GM12891 (cell line): ENCODE measurements at regions not wholly inside any gene's neighbourhood (a gene's known extent, or its start where the extent isn't known, plus 50 kb on each side); places are given as distances from the start of the nearest gene placed in this dataset.

Source experiments
- DNase-seq: peaks from one replicate; pipeline ENCODE4 v3.0.0; 2011; ENCODE audit warnings: low spot score; ENCODE audit not compliant: insufficient read length
- FAIRE-seq: peaks from 2 replicates; lab custom pipeline; 2011; peaks lifted over from hg19 to GRCh38; lab: Jason Lieb, UNC
- PAX5 ChIP-seq: IDR thresholded peaks from 2 replicates; pipeline ENCODE4 v1.6.1; 2011; ENCODE audit warnings: low read length, moderate library complexity, mild to moderate bottlenecking; ENCODE audit not compliant: insufficient read depth, severe bottlenecking
- POLR2A ChIP-seq: IDR thresholded peaks from 2 replicates; pipeline ENCODE4 v1.6.1; 2011; ENCODE audit warnings: low read depth, low read length, control low read depth
- POLR2AphosphoS5 ChIP-seq: IDR thresholded peaks from 2 replicates; pipeline ENCODE4 v1.6.1; 2011; ENCODE audit warnings: low read depth, low read length, control low read depth
- POU2F2 ChIP-seq: IDR thresholded peaks from 2 replicates; pipeline ENCODE4 v1.6.1; 2011; ENCODE audit warnings: low read depth, mild to moderate bottlenecking, control low read depth, low read length, moderate library complexity
- SPI1 ChIP-seq: IDR thresholded peaks from 2 replicates; pipeline ENCODE4 v1.6.1; 2011; ENCODE audit warnings: low read depth, low read length, control low read depth
- TAF1 ChIP-seq: IDR thresholded peaks from 2 replicates; pipeline ENCODE4 v1.6.1; 2011; ENCODE audit warnings: low read depth, low read length, control low read depth

DNA sequence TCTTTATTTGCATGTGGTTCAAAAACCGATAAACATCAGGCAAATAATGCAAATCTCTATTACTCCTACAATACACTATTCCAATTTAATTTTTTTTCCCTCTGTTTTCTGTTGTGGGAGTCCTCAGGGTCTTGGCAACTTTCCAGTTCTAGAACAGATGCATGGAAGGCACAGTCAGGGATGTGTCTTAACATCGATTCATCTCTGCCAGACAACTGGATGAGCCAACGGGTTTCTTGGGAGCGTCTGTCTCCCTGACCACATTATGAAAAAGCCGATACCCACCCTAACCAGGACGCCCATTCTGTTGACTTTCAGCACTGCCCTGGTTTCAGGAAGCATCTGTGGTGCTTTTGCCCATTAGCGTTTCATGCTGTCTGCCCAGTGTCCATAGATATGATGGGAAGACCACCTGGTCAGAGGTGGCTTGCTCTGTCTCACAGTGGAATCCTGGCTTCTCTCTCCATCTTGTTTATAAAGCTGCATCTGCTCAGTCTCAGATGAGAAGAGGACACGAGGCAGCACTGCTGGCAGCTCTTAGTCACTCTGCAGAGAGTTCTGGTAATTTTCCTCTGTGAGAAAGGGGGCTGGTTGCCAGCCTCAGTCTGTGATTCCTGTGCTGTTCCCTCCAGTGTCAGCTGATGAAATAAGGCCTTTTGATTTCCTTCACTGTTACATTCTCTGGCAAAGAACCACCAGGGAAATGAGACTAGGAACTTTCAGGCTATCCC lies 57.9 kb upstream of the KCNE4 start:
- no peak for TF ChIP-seq POU2F2
- TF ChIP-seq SPI1, result no peak
- TF ChIP-seq POLR2A, result no peak
- no peak for TF ChIP-seq POLR2AphosphoS5
- TF ChIP-seq TAF1, result no peak
- no peak for TF ChIP-seq PAX5
- FAIRE-seq (no peak), DNase-seq (no peak)

DNA sequence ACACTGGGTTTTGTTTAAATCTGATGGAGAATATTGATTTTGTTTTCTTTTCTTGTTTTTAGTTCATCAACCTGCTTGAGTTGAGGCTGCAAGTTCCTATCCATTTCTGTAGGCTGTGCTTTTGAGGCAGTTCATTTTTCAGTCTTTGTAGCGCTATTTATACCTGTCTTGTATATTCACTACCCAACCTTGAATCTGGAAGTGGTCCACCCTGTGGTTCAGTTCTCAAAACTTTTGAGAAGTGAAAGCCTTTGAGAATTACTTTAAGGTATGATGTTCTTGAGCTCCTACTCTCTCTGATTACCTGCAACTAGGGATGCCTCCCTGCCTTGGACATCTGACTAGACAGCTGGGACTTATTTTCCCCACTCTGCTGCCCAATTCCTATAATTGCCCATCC lies 53.5 kb upstream of the KCNE4 start:
- FAIRE-seq (no peak), DNase-seq (no peak)
- no peak for TF ChIP-seq TAF1
- no peak for TF ChIP-seq PAX5
- TF ChIP-seq POLR2AphosphoS5, result no peak
- no peak for TF ChIP-seq POU2F2
- TF ChIP-seq POLR2A, result no peak
- TF ChIP-seq SPI1, result peak; percentile 62

DNA sequence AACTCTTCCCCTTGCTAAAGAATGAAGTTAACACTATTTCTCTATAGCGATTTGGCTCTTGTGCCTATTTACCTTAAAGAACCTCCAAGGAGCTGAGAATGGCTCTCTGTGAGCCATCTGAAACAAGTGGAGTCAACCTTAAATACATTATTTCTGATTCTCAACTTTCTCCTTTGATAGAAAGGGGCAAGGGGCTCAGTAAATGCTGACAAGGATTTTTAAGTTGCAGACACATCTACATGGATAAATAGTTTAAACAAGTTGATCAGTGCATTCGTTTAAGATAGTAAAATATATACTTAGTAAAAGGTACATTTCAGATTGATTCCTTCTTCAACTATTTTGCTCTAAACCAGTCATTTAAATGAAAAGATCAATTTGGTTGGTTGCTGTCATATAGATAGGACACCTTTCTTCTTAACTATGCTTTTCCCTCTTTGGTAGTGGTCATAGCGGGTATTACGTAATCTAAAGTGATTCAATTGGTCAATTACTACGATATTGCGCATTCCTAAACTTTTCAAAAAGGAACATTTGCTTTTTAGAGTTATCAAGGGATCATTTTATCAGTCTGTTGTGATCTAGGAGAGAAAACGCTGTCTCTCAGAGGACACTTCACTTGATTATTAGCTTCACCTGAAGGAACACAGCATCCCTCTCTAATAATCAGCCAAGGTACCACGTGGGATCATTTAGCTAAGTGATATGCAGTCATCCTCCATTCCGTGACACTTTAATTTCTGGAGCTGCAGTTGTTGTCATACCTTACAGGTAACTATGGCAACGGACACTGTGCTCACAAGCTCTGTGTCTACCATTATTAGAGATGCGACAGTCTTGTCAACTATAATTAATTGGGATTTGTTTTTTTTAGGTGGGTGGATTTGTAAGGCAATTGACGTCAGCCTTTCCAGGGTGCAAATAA lies 50.9 kb upstream of the KCNE4 start:
- no peak for DNase-seq
- FAIRE-seq, result no peak
- TF ChIP-seq POLR2AphosphoS5 (no peak), TAF1 (no peak), PAX5 (no peak), SPI1 (no peak), POLR2A (no peak), POU2F2 (no peak)

DNA sequence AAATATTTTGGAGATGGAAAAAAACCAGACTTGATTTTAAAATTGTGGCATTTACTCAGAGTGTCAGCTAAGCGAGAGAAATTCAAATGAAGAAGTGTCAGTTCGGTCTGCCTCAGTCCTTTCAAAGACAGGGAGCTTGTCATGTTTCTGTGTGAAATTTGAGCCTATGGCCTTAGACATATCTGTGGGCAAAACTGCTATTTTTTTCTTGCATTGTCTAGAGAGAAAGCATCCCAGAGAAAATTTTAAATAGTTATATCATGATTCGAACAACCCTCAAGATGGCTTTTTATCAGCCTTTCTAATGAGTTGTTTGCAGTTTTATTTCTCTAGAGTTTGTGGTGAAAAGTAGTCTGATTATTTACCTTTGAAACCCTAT lies 50.2 kb upstream of the KCNE4 start:
- TF ChIP-seq POU2F2 (no peak), POLR2A (no peak), SPI1 (no peak), TAF1 (no peak), POLR2AphosphoS5 (no peak), PAX5 (no peak)
- FAIRE-seq, result no peak
- no peak for DNase-seq
